CD4-positive, alpha-beta T cell treated with Interleukin-21 for 1 hour (primary cell): ENCODE measurements at regions not wholly inside any gene's neighbourhood (a gene's known extent, or its start where the extent isn't known, plus 50 kb on each side); places are given as distances from the start of the nearest gene placed in this dataset.

ENCODE experiments used
- DNase-seq: peaks from one replicate; pipeline ENCODE4 v3.0.0-alpha.2; 2020

DNA sequence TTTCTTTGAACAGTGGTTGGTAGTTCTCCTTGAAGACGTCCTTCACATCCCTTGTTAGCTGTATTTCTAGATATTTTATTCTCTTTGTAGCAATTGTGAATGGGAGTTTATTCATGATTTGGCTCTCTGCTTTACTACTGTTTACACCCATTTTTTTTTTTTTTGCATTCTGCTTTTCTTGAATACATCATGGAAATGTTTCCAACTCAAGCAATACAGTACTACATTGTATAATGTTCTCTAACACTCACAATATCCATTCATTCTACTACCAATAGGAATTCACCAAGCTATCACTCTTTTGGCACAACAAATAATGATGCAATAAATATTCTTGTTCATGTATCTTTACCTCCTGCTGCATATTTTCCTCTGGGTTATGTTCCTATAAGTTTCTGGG lies 801.7 kb downstream of the NTRK3 start:
- no peak for DNase-seq

DNA sequence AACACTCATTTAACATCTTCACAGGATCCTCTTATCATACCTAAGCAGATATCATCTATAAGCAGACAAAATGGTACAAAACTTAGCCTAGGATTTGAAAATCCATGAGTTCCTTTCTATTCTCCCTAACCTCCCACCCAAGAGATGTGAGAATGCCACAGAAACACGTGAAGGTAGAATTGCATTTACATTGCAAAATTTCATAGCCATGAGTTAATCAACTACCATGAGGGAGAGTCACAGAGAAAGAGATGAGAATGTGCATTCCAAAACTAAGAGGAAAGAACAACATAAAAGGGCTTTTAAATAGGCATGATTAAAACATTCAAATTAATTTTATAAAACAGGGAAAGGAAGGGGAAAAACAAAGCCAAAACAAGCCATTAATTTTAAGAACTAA lies 806.2 kb downstream of the NTRK3 start:
- DNase-seq = no peak

DNA sequence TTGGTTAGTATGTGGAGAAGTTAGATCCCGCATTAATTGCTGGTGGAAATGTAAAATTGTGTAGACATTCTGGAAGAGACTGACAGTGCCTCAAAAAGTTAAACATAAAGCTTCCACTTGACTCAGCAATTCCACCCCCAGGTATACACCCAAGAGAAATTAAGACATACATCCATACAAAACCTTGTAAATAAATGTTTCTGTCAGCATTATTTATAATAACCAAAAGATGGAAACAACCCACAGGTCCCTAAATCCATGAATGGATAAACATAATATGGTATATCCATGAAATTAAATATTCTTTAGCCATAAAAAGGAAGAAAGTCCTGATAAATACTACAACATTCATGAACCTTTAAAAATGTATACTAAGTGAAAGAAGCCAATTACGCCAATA lies 817.4 kb downstream of the NTRK3 start:
- DNase-seq = no peak

DNA sequence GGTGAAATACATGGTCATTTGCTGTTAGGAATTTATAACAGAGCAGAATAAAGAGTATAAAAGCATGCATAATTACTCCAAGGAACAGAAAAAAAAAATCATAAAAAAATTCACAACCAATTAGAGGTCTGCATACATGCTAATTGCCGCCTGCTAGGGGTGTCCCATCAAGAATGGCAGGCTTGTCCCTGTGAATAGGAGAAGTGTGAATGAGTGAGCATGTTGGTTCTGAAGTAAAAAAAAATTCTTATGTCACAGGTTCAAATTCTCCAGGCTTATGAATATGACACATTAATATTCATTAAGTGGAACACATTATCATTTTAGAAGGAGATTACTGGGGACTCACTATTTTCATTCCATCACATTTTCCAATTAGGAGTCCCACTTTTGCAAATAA lies 822.7 kb downstream of the NTRK3 start:
- DNase-seq = no peak

DNA sequence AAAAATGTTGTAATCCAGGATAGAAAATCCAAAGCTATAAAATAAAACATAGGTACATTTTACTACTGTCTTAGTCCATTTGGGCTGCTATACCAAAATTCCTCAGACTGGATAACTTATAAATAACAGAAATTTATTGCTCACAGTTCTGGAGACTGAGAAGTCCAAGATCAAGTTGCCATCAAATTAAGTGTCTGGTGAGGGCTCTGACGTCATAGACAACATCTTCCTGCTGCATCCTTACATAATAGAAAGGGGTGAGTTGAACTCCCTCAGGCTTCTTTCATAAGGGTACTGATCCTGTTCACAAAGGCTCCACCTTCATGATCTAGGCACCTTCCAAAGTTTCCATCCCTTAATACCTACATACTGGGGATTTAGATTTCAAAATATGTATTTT lies 826.8 kb downstream of the NTRK3 start:
- DNase-seq = no peak

DNA sequence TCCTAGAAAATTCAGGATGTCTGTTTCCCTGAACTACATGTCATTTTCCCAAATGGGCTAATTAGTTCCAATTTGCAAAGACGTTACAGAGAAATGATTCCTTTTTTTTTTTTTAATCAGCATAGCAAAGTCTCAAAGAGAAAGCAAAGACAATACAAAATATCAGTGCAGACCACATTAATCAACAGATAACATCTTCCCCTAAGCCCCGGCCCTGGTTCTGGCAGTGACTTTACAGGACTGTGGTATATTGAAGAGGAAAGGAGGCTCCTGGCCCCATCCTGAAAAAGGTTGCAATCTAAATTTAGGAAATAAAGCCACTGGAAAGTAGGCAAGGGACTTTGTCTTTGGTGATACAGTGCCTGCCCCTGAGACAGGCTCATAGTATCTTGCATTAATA lies 836.5 kb downstream of the NTRK3 start:
- no peak for DNase-seq

DNA sequence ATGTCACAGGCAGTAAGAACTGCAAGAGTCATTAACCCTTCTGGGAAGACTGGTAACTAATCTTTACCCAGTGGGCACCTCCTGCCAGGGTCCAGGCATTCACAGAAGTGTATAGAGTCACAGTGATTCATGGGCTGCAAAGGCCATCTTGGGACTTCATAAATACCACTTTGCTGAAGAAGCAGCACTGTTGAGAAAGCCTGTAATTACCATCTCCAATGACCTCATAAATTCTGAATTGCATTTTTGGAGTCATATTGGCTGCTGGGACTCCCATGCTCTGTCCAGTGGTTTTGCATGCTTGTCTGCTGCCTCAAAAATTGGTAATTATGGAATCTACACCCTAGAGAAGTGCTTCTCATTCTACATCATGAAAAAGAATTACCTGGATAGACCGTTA lies 837.2 kb downstream of the NTRK3 start:
- DNase-seq = no peak

DNA sequence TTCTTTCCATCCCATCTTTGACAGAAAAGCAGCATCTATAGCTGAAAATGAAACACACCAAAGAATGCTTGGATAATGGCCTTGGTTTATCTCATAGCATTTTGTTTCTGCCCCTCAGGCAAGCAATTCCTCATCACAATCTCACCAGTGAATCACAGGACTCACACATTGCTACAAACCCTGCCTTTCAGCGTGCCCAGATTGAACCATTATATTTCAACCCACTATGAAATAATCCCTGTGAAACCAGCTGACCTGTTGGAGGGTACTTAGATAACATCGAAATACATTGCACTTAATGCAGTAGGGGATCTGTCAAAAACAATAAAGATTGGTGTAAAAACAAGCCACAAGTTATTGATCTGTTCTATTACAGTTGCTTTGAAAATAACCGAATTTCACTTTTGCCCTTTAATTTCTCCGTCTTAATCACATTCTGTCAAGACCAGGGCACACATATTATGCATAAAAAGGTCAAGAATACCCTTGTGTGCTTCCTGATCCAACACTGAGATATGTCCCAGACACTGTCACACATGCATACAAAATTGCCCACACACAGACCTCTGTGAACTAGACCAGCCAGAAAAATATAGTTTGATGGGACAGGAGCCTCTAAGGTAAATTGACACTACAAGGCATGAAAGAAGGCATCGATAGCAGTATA lies 839.8 kb downstream of the NTRK3 start:
- DNase-seq = no peak

DNA sequence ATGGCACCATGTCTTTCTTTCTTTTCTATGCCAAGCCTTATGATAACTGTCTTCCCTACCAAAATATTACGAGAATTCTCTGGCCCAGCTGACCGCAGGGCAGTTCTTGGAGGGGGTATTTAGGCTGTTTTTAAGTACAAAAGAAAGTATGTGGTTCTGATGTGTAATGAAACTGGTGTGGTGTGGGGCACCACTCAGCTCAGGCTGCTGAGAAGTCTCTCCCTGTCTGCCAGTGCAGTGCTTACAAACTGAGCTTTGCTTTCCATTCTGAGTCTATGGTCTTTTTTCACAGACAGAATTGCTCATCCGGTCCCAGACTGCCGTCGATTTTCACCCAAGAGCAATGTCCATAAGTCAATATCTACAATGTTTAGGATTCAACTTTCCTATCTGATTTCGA lies 847.6 kb downstream of the NTRK3 start:
- no peak for DNase-seq

DNA sequence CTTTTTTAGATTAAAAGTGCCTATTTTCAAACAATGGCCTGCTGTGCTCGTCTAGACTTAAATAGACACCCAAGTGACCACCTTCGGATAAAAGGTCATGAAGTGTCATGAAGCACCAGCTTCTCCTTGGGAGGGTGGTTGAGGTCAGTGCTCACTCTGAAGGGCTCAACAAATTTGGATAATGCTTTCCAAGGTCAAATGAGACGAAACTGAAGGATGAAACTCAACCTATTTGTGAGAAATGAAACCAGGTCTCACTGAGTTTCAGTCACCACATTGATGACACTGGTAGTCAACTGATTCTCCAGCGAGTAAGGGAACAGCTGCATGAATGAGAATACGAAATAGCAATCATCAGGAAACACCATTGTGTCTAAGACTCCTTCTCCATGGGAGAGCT lies 852.6 kb downstream of the NTRK3 start:
- DNase-seq = no peak

DNA sequence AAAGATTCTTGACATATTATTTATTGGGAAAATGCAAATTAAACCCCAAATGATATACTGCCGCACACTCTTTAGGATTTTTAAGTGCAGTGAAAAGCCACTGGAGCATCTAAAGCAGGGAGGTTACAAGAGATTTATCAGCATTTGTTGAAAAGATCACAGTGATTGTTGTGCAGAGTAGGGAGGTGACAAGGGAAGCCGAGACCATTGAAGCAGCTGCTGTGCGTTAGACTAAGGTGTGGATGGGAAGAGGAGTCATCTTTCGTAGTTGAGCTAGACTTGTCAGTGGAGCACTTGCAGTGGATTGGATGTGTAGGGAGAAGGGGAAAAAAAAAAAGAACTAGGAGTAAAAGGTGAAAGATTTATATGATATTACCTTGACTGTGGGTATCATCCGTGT lies 854.6 kb downstream of the NTRK3 start:
- DNase-seq = no peak

DNA sequence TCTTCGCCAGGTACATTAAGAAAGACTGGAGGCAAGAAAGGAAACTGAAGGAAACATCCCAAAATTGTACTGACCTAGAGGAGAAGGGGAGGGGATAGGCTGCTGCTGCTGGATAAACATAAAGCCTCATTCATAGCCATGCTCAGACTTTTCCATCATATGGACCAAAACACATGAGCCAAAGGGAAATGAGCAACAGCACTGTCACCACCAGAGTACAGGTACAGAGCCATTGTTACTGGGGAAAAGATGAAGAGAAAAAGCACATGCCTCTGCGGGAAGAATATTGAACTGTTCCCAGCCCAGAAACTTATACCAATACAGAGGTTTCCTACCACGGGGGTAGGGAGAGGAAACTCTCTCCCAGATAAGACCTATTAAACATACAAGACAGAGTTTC lies 861.9 kb downstream of the NTRK3 start:
- no peak for DNase-seq

DNA sequence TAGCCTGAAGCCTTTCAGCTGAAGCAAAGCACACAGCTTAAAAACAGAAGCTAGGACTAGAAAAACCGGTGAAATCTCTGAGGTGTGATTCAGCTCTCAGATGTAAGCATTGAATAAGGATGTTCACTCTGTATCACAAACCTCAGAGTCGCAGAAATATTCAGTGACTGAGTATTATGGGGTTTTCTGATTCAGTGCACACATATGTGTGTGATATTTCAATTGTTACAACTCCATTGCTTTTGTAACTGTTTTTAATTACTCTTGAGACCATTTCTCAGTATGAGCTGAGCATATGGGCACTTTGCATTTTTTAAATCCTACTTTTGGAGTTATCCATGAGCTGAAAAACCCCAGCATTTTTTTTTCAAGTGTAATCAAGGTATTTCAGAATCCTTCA lies 868.8 kb downstream of the NTRK3 start:
- DNase-seq = no peak

DNA sequence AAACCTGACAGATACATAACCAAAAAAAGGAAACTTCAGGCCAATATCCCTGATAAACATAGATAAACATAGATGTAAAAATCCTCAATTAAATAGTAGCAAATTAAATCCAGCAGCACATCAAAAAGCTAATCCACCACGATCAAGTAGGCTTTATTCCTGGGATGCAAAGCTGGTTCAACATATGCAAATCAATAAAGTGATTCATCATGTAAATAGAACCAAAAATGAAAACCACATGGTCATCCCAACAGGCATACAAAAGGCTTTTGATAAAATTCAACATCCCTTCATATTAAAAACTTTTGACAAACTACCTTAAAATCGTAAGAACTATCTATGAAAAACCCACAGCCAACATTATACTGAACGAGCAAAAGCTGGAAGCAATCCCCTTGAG lies 882.2 kb downstream of the NTRK3 start:
- DNase-seq = no peak

DNA sequence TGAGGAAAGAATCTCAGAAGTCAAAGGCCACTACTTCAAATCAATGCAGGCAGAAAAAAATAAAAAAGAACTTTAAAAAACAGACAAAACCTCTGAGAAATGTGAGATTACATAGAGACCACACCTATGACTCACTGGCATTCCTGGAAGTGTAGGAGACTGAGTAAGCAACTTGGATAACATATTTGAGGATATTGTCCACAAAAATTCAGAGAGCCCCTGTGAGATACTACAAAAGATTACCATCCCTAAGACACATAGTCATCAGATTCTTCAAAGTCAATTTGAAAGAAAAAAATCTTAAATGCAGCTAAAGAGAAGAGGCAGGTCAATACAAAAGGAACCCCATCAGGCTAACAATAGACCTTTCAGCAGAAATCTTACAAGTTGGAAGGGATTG lies 887.3 kb downstream of the NTRK3 start:
- no peak for DNase-seq

DNA sequence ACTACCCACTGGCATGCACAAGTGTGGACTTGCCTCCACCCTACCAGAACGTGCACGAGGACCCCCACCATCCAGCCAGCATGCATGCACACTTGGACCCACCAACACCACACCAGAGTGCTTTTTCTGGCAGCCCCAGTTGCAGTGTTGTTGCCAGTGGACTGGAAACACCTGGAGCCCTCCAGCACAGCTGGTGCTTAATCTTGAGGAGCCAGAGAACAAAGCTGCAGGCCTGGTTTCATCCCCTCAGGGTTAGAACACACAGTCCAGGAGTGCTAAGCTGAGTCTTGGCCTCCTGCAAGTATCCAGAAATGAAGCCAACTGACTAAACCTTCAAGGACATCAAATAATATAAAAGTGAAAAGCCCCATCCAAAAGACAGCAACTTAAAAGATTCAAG lies 888.0 kb downstream of the NTRK3 start:
- no peak for DNase-seq

DNA sequence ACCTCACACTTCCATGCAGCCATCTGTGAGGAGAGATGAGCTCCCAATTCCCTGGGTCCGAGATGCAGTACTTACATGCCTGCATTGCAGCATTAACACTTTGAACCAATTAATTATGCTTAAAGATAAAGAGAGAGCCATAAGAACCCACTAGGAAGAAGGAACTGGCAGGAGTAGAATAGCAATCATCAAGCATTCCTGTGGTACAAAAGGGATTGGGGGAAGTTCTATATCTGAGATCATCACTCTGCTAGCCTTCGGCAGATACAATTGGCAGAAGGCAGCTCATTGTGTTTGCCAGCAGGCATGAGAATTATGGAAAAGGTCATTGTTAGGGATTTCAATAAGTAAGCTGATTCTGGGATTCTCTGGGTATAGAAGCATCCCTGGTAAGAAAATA lies 891.4 kb downstream of the NTRK3 start:
- DNase-seq = no peak

DNA sequence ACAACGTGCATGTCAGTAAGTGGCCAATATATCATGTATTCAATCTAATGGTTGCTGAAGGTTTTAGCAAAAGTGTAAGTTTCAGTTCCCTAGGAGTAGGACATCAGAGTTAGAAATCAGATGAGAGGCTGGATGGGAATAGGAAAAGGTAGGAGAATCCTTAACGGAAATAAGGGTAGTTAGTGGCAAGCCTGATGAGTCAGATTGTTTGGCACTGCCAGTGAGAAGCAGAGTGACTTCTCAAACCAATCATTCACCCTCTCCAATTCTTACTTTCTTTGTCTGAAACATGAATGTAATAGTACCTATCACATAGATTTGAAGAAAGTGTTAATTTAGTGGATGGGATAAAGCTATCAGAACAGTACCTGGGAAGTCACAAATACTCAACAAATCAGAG lies 894.0 kb downstream of the NTRK3 start:
- no peak for DNase-seq

DNA sequence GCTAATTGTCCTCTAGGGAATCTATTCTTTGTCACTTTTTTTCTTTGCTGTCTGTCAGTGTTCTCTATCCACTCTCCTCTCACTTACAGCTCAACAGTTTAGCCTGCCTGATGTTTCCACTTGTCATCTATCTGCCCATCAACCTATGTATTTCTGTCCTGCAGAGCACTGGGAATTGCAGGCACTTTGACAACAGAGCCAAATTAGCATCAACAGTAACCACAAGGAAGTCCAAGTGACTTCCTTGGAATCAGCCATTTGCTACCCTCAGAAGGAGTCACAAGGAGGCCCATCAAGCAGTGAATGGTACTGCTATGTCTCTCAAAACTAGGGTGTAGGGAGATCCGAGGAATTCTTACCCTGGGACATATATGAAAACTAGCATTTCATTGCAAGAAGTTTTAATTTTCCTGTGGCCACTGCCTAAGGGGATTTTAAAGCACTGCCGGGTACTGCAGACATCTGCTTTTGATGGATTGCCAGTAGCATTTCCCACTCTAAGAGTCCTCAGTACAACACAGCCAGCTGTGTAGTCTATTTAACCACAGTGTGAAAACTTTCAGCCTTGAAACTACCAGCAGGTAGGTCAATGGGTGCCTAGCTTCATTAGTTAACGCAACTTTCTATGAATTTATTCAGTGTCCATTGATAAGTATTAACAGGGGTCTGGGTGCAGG lies 898.8 kb downstream of the NTRK3 start:
- DNase-seq = no peak

DNA sequence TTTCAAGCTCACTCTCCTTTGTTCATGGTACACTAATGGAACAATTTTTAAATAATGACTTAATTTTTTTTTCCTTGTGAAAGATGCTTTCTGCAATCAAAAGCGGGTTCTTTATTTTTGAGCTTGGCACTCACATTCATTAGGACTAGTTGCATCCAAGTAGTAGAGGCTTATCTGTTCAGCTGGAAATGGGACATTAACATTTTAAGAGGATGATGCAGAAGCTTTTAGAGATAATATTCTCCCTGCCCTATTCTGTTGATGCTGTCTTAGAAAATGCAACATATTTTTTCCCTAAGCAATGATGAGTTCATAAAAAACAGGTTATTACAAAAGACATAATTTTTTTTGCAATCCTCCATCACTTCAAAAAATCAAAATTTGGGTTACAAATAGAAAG lies 900.6 kb downstream of the NTRK3 start:
- DNase-seq = no peak

DNA sequence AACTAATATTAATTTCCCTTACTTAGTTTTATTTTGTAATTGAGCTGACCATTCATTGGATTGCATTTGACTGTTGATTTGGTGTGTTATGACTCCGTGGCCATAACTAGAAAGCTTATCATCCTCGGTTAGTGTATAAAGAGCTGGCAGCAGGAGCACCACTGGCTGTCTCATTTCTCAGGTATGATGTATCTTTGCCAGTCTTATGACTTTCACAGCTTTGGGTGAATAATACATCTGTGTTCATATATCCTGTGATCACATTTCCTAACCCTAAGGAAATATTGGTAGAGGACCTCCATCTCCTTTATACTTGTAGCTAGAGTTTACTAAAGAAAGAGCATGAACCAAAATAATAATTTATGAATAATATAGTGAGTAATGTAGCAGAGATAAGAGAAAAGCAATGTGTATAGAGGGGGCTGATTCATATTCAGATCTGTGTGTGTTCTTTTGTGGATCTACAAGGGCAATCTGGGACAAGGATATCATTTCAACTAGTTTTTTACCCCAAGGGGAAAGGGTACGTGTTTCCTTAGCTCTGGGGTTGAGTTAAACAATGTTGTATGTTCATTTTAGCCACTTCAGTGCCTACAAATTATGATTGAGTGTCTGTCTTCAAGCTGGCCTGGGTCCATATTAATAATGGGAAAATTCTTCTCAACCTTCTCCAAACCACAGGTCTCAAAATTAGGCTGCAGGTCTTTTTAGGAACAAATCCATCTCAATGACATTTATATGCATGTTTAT lies 901.7 kb downstream of the NTRK3 start:
- DNase-seq = no peak

DNA sequence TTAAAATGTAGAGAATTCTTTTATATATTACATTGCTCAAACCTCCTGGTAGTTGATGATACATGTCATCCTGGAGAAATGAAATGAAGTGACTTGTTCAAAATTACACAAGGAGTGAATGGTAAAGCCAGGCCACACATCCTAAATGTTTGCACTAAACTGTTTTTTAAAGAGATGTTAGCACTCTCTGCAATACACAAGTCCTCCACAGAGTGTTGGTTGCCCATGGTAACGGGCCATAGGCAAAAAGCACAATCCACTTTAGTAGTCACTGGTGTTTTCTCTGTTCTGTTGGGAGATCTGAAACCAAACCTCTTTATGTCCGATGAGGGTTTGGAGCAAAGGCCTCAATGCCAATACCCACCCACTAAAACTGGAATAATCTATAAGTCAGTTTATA lies 907.4 kb downstream of the NTRK3 start:
- DNase-seq = no peak

DNA sequence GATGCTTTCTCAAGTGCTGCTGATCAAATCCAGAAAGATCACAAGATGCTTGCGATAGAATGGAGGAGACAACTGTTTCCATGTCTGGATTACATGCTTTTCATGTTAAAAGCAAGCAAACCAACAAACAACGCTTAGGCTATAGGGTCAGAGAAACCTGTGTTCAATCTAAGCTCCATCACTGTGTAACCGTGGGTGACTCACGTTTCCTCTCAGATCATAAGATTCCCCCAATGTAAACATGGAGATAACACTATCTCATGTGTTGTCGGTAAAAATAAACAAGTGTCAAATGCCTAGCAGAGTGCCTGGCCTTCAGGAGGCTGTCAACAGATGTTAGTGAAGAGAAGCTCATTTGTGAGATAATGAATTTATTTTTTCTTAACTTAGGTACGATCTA lies 907.8 kb downstream of the NTRK3 start:
- DNase-seq = no peak

DNA sequence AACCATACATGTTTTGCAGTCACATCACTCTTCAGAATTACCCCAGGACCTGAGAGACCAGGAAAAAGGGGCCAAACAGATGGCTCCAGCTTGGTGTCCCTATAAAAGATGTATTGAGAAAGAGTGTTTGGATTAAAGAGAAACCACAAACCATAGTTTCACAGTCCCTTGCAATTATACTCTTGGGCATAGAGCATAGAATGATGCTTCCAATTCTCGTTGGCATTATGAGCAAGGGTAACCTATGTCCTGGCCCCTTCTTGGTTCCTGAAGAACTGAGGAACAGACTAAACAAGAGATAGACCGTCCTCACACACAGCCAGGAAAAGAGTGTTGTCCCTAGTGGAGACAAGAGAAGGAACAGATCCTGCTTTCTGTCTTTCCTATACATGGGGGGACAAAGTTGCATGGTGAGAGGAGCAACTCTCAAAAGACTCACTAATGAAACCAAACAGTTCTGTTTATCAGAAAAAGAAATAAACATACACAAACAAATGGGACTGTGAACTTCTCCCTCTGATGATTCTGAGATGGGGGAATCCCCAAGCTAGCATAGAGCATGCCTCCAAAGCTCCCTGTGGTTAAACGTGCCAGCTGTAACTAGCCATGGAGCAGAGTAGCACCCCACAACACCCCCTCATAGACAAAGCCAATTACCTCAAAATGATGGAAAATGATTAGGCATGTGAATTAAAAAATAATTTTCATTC lies 908.6 kb downstream of the NTRK3 start:
- DNase-seq = no peak
